ENCODE measurements at regions not wholly inside any gene's neighbourhood (a gene's known extent, or its start where the extent isn't known, plus 50 kb on each side); places are given as distances from the start of the nearest gene placed in this dataset.

DNA sequence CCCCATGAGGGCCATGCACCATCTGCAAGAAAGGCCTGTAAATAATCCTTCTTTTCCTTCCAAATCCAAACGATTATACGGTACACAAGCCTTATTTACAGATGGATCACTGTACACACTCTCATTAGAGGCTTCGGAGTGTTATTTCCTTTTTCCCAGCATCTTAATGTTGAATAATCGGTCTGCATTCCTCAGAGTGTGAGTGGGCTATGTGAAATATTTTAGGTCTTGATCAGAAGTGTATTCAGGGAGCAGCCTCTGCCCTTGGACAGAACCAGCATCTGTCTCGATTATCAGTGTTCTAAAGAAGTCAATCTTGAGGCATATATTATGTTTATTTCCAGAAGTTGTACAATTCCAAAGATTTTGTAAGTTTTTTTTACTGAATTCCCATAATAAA is 340.6 kb downstream of the SEC23A start:
- Histone ChIP-seq H3K9me3 (no peaks in the 10 kb centered on the region), H3K4me3 (no peak overlapping the region), H3K36me3 (no peaks in the 10 kb centered on the region), H3K27me3 (no peaks in the 10 kb centered on the region), H3K27ac (no peak overlapping the region), H3K4me1 (no peaks in the 10 kb centered on the region)
- DNase-seq (ENCODE audit: low spot score) = no peak
- TF ChIP-seq CTCF (IDR thresholded peaks at IDR 0.05) = no peak

DNA sequence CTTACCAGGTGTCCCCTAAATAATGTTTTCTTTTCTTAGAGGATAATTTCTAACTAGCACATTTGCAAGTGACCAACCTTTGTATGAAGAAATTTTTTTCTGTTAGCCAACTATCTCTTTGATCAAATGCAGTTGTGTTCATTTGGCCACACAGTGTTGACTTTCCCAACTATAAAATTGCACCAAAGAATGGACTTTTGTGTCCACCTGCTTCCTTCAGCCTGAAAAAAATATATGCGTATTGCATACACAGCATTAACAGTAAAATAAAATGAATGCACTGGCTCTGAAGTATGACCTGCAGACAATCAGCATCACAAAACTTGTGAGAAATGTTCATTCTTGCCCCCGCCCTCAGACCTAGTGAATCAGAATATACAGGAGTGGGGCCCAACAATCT is 342.0 kb downstream of the SEC23A start:
- H3K36me3 ChIP-seq = no peaks in the 10 kb centered on the region
- no peaks in the 10 kb centered on the region for H3K4me1 ChIP-seq
- H3K27ac ChIP-seq = no peak overlapping the region
- H3K4me3 ChIP-seq = no peak overlapping the region
- H3K27me3 ChIP-seq = no peaks in the 10 kb centered on the region
- DNase-seq (ENCODE audit: low spot score) = no peak
- TF ChIP-seq CTCF (IDR thresholded peaks at IDR 0.05) = no peak
- no peaks in the 10 kb centered on the region for H3K9me3 ChIP-seq

GRCh38 chr14:38758661-38759060 is 344.4 kb downstream of the SEC23A start:
- no peaks in the 10 kb centered on the region for H3K27me3 ChIP-seq
- H3K9me3 ChIP-seq = no peaks in the 10 kb centered on the region
- H3K4me3 ChIP-seq = no peak overlapping the region
- H3K27ac ChIP-seq = no peak overlapping the region
- TF ChIP-seq CTCF (IDR thresholded peaks at IDR 0.05) = no peak
- DNase-seq (ENCODE audit: low spot score) = no peak
- H3K36me3 ChIP-seq = no peaks in the 10 kb centered on the region
- no peaks in the 10 kb centered on the region for H3K4me1 ChIP-seq

- H3K36me3 ChIP-seq = no peaks in the 10 kb centered on the region
- H3K4me1 ChIP-seq = no peaks in the 10 kb centered on the region
- no peak for DNase-seq (ENCODE audit: low spot score)
- no peaks in the 10 kb centered on the region for H3K27me3 ChIP-seq
- no peak overlapping the region for H3K27ac ChIP-seq
- H3K4me3 ChIP-seq = no peak overlapping the region
- TF ChIP-seq CTCF (IDR thresholded peaks at IDR 0.05) = no peak
- no peaks in the 10 kb centered on the region for H3K9me3 ChIP-seq
These were observed 348.0 kb downstream of the SEC23A start for GRCh38 chr14:38755036-38755435.

GRCh38 chr14:38752750-38753149 is 350.3 kb downstream of the SEC23A start:
- Histone ChIP-seq H3K36me3 (no peaks in the 10 kb centered on the region), H3K27ac (no peak overlapping the region), H3K9me3 (no peaks in the 10 kb centered on the region), H3K27me3 (no peaks in the 10 kb centered on the region), H3K4me3 (no peak overlapping the region), H3K4me1 (no peaks in the 10 kb centered on the region)
- no peak for TF ChIP-seq CTCF (IDR thresholded peaks at IDR 0.05)
- DNase-seq (ENCODE audit: low spot score) = no peak

GRCh38 chr14:38752341-38752740 is 350.7 kb downstream of the SEC23A start:
- no peaks in the 10 kb centered on the region for H3K27me3 ChIP-seq
- no peaks in the 10 kb centered on the region for H3K36me3 ChIP-seq
- no peak overlapping the region for H3K4me3 ChIP-seq
- no peak for DNase-seq (ENCODE audit: low spot score)
- no peaks in the 10 kb centered on the region for H3K9me3 ChIP-seq
- no peak overlapping the region for H3K27ac ChIP-seq
- TF ChIP-seq CTCF (IDR thresholded peaks at IDR 0.05) = no peak
- no peaks in the 10 kb centered on the region for H3K4me1 ChIP-seq

All from right atrium auricular region (tissue), 2 donors.